ENCODE measurements at regions not wholly inside any gene's neighbourhood (a gene's known extent, or its start where the extent isn't known, plus 50 kb on each side); places are given as distances from the start of the nearest gene placed in this dataset.

DNA sequence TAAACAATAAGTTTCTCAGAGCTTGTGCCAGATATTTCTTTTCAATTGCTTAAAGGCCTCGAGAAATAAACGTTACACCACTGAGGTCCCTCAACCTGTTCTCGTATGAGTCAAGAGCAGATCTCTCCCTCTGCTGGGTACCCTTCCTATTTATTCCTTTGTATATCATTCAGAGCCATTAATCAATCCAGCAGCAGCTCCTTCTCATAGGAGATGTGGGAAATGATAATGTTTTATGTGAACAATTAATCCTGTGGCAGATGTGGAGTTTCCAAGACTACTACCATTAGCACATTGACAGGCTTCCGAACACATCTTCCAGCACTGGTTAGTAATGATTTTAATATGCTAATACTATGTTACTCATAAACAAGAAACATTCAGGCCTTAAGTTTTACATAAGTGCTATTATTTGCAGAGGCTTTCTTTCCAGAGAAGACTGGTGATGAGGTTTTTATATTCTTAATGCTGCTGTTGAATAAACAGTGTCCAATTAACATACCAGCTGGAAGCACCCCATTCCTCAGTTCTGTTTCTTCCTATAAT is 196.5 kb downstream of the ZNF608 start:
- Histone ChIP-seq H3K4me3 (ENCODE audit: low read length in 2 of 2) (no peak overlapping the region), H3K9me3 (ENCODE audit: control insufficient read depth in 2 of 2, low read length in 2 of 2) (no peaks in the 10 kb centered on the region), H3K9ac (ENCODE audit: low read length in 2 of 2) (no peak overlapping the region), H3K27ac (ENCODE audit: low read length) (no peak overlapping the region), H3K36me3 (ENCODE audit: control insufficient read depth in 2 of 2, insufficient read depth in 2 of 2, low read length in 2 of 2) (no peaks in the 10 kb centered on the region), H3K4me1 (ENCODE audit: control insufficient read depth, insufficient read depth, low read length) (no peaks in the 10 kb centered on the region), H3K27me3 (ENCODE audit: control insufficient read depth in 1 of 2, insufficient read depth in 2 of 2, low read length in 2 of 2) (no peaks in the 10 kb centered on the region)

GRCh38 chr5:124546643-124547042 is 199.8 kb downstream of the ZNF608 start:
- no peak overlapping the region for H3K4me3 ChIP-seq (ENCODE audit: low read length in 2 of 2)
- H3K9ac ChIP-seq (ENCODE audit: low read length in 2 of 2), result no peak overlapping the region
- no peaks in the 10 kb centered on the region for H3K9me3 ChIP-seq (ENCODE audit: control insufficient read depth in 2 of 2, low read length in 2 of 2)
- H3K4me1 ChIP-seq (ENCODE audit: control insufficient read depth, insufficient read depth, low read length), result no peaks in the 10 kb centered on the region
- H3K36me3 ChIP-seq (ENCODE audit: control insufficient read depth in 2 of 2, insufficient read depth in 2 of 2, low read length in 2 of 2), result no peaks in the 10 kb centered on the region
- no peaks in the 10 kb centered on the region for H3K27me3 ChIP-seq (ENCODE audit: control insufficient read depth in 1 of 2, insufficient read depth in 2 of 2, low read length in 2 of 2)
- no peak overlapping the region for H3K27ac ChIP-seq (ENCODE audit: low read length)

- no peaks in the 10 kb centered on the region for H3K36me3 ChIP-seq (ENCODE audit: control insufficient read depth in 2 of 2, insufficient read depth in 2 of 2, low read length in 2 of 2)
- H3K9me3 ChIP-seq (ENCODE audit: control insufficient read depth in 2 of 2, low read length in 2 of 2), result no peaks in the 10 kb centered on the region
- no peaks in the 10 kb centered on the region for H3K4me1 ChIP-seq (ENCODE audit: control insufficient read depth, insufficient read depth, low read length)
- no peak overlapping the region for H3K27ac ChIP-seq (ENCODE audit: low read length)
- no peaks in the 10 kb centered on the region for H3K27me3 ChIP-seq (ENCODE audit: control insufficient read depth in 1 of 2, insufficient read depth in 2 of 2, low read length in 2 of 2)
- no peak overlapping the region for H3K4me3 ChIP-seq (ENCODE audit: low read length in 2 of 2)
- H3K9ac ChIP-seq (ENCODE audit: low read length in 2 of 2), result no peak overlapping the region
Observed at GRCh38 chr5:124544366-124545055, 201.9 kb downstream of the ZNF608 start.

- H3K4me3 ChIP-seq (ENCODE audit: low read length in 2 of 2), result no peak overlapping the region
- H3K9me3 ChIP-seq (ENCODE audit: control insufficient read depth in 2 of 2, low read length in 2 of 2), result no peaks in the 10 kb centered on the region
- no peaks in the 10 kb centered on the region for H3K27me3 ChIP-seq (ENCODE audit: control insufficient read depth in 1 of 2, insufficient read depth in 2 of 2, low read length in 2 of 2)
- H3K36me3 ChIP-seq (ENCODE audit: control insufficient read depth in 2 of 2, insufficient read depth in 2 of 2, low read length in 2 of 2), result no peaks in the 10 kb centered on the region
- H3K9ac ChIP-seq (ENCODE audit: low read length in 2 of 2), result no peak overlapping the region
- H3K27ac ChIP-seq (ENCODE audit: low read length), result no peak overlapping the region
- no peaks in the 10 kb centered on the region for H3K4me1 ChIP-seq (ENCODE audit: control insufficient read depth, insufficient read depth, low read length)
Observed at GRCh38 chr5:124538931-124539330, 207.5 kb downstream of the ZNF608 start.

- H3K27ac ChIP-seq (ENCODE audit: low read length), result no peak overlapping the region
- no peaks in the 10 kb centered on the region for H3K27me3 ChIP-seq (ENCODE audit: control insufficient read depth in 1 of 2, insufficient read depth in 2 of 2, low read length in 2 of 2)
- peaks cover 0 to 4% of the 10 kb centered on the region in 2 donors for H3K9me3 ChIP-seq (ENCODE audit: control insufficient read depth in 2 of 2, low read length in 2 of 2)
- no peaks in the 10 kb centered on the region for H3K4me1 ChIP-seq (ENCODE audit: control insufficient read depth, insufficient read depth, low read length)
- no peak overlapping the region for H3K4me3 ChIP-seq (ENCODE audit: low read length in 2 of 2)
- no peak overlapping the region for H3K9ac ChIP-seq (ENCODE audit: low read length in 2 of 2)
- H3K36me3 ChIP-seq (ENCODE audit: control insufficient read depth in 2 of 2, insufficient read depth in 2 of 2, low read length in 2 of 2), result no peaks in the 10 kb centered on the region
Observed at GRCh38 chr5:124538191-124538590, 208.2 kb downstream of the ZNF608 start.

GRCh38 chr5:124537522-124537921 is 208.9 kb downstream of the ZNF608 start:
- no peak overlapping the region for H3K27ac ChIP-seq (ENCODE audit: low read length)

DNA sequence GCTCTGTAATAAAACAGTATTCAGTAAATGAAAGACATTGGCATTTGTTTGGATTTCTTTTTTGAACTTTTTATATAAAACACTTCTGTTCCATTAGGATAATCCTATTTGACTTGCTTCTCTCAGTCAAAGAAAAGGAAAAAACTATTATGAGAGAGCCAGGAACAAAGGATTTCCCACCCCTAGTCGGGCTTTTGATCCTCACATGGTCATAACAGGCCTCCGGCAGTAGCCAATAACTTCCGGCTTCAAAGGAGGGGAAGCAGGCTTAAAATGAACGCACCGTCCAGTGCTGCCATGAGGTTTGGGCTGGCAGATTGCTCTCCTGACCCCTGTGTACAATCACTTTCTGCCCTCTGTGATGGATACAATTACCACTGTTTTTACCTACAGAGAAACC is 209.3 kb downstream of the ZNF608 start:
- no peak overlapping the region for H3K27ac ChIP-seq (ENCODE audit: low read length)
- peaks cover 0 to 4% of the 10 kb centered on the region in 2 donors for H3K9me3 ChIP-seq (ENCODE audit: control insufficient read depth in 2 of 2, low read length in 2 of 2)
- no peak overlapping the region for H3K9ac ChIP-seq (ENCODE audit: low read length in 2 of 2)

More at GRCh38 chr5:124537522-124537921, 208.9 kb downstream of the ZNF608 start:
- Histone ChIP-seq H3K27me3 (ENCODE audit: control insufficient read depth in 1 of 2, insufficient read depth in 2 of 2, low read length in 2 of 2) (no peaks in the 10 kb centered on the region), H3K4me1 (ENCODE audit: control insufficient read depth, insufficient read depth, low read length) (no peaks in the 10 kb centered on the region), H3K9me3 (ENCODE audit: control insufficient read depth in 2 of 2, low read length in 2 of 2) (peaks cover 0 to 4% of the 10 kb centered on the region in 2 donors), H3K4me3 (ENCODE audit: low read length in 2 of 2) (no peak overlapping the region), H3K9ac (ENCODE audit: low read length in 2 of 2) (no peak overlapping the region), H3K36me3 (ENCODE audit: control insufficient read depth in 2 of 2, insufficient read depth in 2 of 2, low read length in 2 of 2) (no peaks in the 10 kb centered on the region)

DNA sequence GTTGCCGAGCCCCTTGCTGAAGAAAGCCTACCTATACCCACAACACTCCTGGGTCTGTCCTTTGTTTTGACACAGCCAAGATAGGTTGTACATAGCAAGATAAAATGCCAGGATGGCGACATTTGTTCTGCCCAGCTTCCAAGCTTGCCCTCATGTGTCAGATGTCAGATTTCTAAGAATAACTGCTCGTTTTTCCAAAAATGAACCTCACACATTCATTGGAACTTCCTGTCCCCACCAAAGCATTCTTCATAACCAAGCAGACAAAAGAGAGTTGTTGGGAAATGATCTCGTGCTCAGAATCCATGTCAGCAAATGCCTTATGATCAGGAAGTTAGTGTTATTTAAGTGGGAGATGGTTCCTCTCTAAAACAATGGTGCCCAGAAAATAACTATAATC is 210.1 kb downstream of the ZNF608 start:
- Histone ChIP-seq H3K36me3 (ENCODE audit: control insufficient read depth in 2 of 2, insufficient read depth in 2 of 2, low read length in 2 of 2) (no peaks in the 10 kb centered on the region), H3K27me3 (ENCODE audit: control insufficient read depth in 1 of 2, insufficient read depth in 2 of 2, low read length in 2 of 2) (no peaks in the 10 kb centered on the region), H3K9me3 (ENCODE audit: control insufficient read depth in 2 of 2, low read length in 2 of 2) (peaks cover 0 to 4% of the 10 kb centered on the region in 2 donors), H3K4me3 (ENCODE audit: low read length in 2 of 2) (no peak overlapping the region), H3K9ac (ENCODE audit: low read length in 2 of 2) (no peak overlapping the region), H3K27ac (ENCODE audit: low read length) (no peak overlapping the region), H3K4me1 (ENCODE audit: control insufficient read depth, insufficient read depth, low read length) (no peaks in the 10 kb centered on the region)

More for the DNA sequence above, 209.3 kb downstream of the ZNF608 start:
- Histone ChIP-seq H3K4me1 (ENCODE audit: control insufficient read depth, insufficient read depth, low read length) (no peaks in the 10 kb centered on the region), H3K4me3 (ENCODE audit: low read length in 2 of 2) (no peak overlapping the region), H3K36me3 (ENCODE audit: control insufficient read depth in 2 of 2, insufficient read depth in 2 of 2, low read length in 2 of 2) (no peaks in the 10 kb centered on the region), H3K27me3 (ENCODE audit: control insufficient read depth in 1 of 2, insufficient read depth in 2 of 2, low read length in 2 of 2) (no peaks in the 10 kb centered on the region)

GRCh38 chr5:124530916-124531315 is 215.5 kb downstream of the ZNF608 start:
- no peaks in the 10 kb centered on the region for H3K36me3 ChIP-seq (ENCODE audit: control insufficient read depth in 2 of 2, insufficient read depth in 2 of 2, low read length in 2 of 2)
- H3K4me3 ChIP-seq (ENCODE audit: low read length in 2 of 2), result no peak overlapping the region
- no peak overlapping the region for H3K27ac ChIP-seq (ENCODE audit: low read length)
- H3K4me1 ChIP-seq (ENCODE audit: control insufficient read depth, insufficient read depth, low read length), result peaks cover 9% of the 10 kb centered on the region
- no peak overlapping the region for H3K9ac ChIP-seq (ENCODE audit: low read length in 2 of 2)
- no peaks in the 10 kb centered on the region for H3K27me3 ChIP-seq (ENCODE audit: control insufficient read depth in 1 of 2, insufficient read depth in 2 of 2, low read length in 2 of 2)
- H3K9me3 ChIP-seq (ENCODE audit: control insufficient read depth in 2 of 2, low read length in 2 of 2), result peaks cover 0 to 4% of the 10 kb centered on the region in 2 donors

DNA sequence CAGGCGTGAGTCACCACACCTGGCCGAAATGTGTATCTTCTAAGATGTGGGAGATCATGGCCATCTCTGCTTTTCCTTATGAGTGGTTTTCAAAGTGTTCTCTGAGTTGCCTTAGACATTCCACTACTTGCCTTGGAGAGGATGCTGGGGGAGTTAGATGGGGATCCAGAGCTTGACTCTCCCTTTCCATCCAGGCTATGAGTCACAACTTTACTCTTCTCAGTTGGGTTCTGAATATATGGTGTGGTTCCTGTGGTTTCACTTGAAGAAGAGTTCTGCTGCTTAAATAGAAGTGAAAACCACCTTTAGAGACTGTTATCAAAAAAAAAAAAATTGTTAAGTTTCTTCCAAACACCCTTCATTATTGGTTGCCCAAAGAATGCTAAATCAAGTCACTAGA is 217.6 kb downstream of the ZNF608 start:
- Histone ChIP-seq H3K27ac (ENCODE audit: low read length) (no peak overlapping the region), H3K9me3 (ENCODE audit: control insufficient read depth in 2 of 2, low read length in 2 of 2) (peaks cover 0 to 4% of the 10 kb centered on the region in 2 donors), H3K9ac (ENCODE audit: low read length in 2 of 2) (no peak overlapping the region), H3K27me3 (ENCODE audit: control insufficient read depth in 1 of 2, insufficient read depth in 2 of 2, low read length in 2 of 2) (no peaks in the 10 kb centered on the region), H3K4me3 (ENCODE audit: low read length in 2 of 2) (no peak overlapping the region), H3K36me3 (ENCODE audit: control insufficient read depth in 2 of 2, insufficient read depth in 2 of 2, low read length in 2 of 2) (no peaks in the 10 kb centered on the region), H3K4me1 (ENCODE audit: control insufficient read depth, insufficient read depth, low read length) (peaks cover 9% of the 10 kb centered on the region)

Data from stomach smooth muscle (tissue), 2 donors.